Mesenchymal stem cell (in vitro differentiated cells and primary cell): ENCODE measurements at regions not wholly inside any gene's neighbourhood (a gene's known extent, or its start where the extent isn't known, plus 50 kb on each side); places are given as distances from the start of the nearest gene placed in this dataset.

Experiments
- DNase-seq: peaks from one replicate; pipeline ENCODE4 v3.0.0-alpha.2; 2013
- H2AFZ ChIP-seq: one replicate; pipeline ENCODE4 v1.6.1; 2013; ENCODE audit warnings: low read depth, mild to moderate bottlenecking, control low read depth, inconsistent platforms, low read length, moderate library complexity
- H2AK5ac ChIP-seq: 2 replicates; pipeline ENCODE4 v1.6.1; 2013; ENCODE audit warnings: low read length, moderate library complexity, mild to moderate bottlenecking, inconsistent platforms; ENCODE audit not compliant: severe bottlenecking
- H2BK120ac ChIP-seq: one replicate; pipeline ENCODE4 v1.6.1; 2013; ENCODE audit warnings: low read depth, mild to moderate bottlenecking, inconsistent platforms, low read length, moderate library complexity
- H2BK12ac ChIP-seq, 2 experiments: one replicate each; pipeline ENCODE4 v1.6.1; 2013; ENCODE audit warnings: inconsistent platforms in 2 of 2, low read length in 2 of 2, mild to moderate bottlenecking in 2 of 2, moderate library complexity in 2 of 2, control low read depth in 1 of 2
- H2BK15ac ChIP-seq: one replicate; pipeline ENCODE4 v1.6.1; 2013; ENCODE audit warnings: mild to moderate bottlenecking, low read depth, inconsistent platforms; ENCODE audit not compliant: poor library complexity, severe bottlenecking
- H2BK5ac ChIP-seq: 2 replicates; pipeline ENCODE4 v1.6.1; 2013; ENCODE audit warnings: low read depth, mild to moderate bottlenecking, low read length, control low read depth, inconsistent platforms; ENCODE audit not compliant: poor library complexity, severe bottlenecking
- H3K14ac ChIP-seq, 2 experiments: one replicate each; pipeline ENCODE4 v1.6.1; 2013; ENCODE audit warnings: inconsistent platforms in 2 of 2, low read length in 2 of 2, control low read depth in 1 of 2, mild to moderate bottlenecking in 1 of 2, moderate library complexity in 1 of 2
- H3K18ac ChIP-seq, 2 experiments: one replicate each; pipeline ENCODE4 v1.6.1; 2013; ENCODE audit warnings: inconsistent platforms in 2 of 2, low read length in 2 of 2, control low read depth in 1 of 2, low read depth in 1 of 2, mild to moderate bottlenecking in 1 of 2
- H3K23ac ChIP-seq, 2 experiments: one replicate each; pipeline ENCODE4 v1.6.1; 2013; ENCODE audit warnings: inconsistent platforms in 2 of 2, low read length in 2 of 2, mild to moderate bottlenecking in 2 of 2, moderate library complexity in 2 of 2, control low read depth in 1 of 2
- H3K27ac ChIP-seq: 2 replicates; pipeline ENCODE4 v1.5.1; 2013; ENCODE audit warnings: mild to moderate bottlenecking, moderate library complexity, low read length, control low read depth, inconsistent platforms; ENCODE audit not compliant: poor library complexity, severe bottlenecking
- H3K27me3 ChIP-seq, 2 experiments: 2 replicates each; pipeline versions ENCODE4 v1.6.1 to v1.7.0; 2013; ENCODE audit warnings: low read length in 2 of 2, mild to moderate bottlenecking in 2 of 2, moderate library complexity in 2 of 2, control low read depth in 1 of 2, inconsistent platforms in 1 of 2; ENCODE audit not compliant: control insufficient read depth in 1 of 2, insufficient read depth in 1 of 2
- H3K36me3 ChIP-seq, 2 experiments: 2 replicates each; pipeline versions ENCODE4 v1.6.1 to v1.7.0; 2013; ENCODE audit warnings: low read length in 2 of 2, control low read depth in 1 of 2, inconsistent platforms in 1 of 2, low read depth in 1 of 2, mild to moderate bottlenecking in 1 of 2; ENCODE audit not compliant: insufficient read depth in 2 of 2, control insufficient read depth in 1 of 2
- H3K4ac ChIP-seq, 2 experiments: one replicate each; pipeline ENCODE4 v1.6.1; 2013; ENCODE audit warnings: inconsistent platforms in 2 of 2, low read length in 2 of 2, mild to moderate bottlenecking in 2 of 2, moderate library complexity in 2 of 2, control low read depth in 1 of 2, low read depth in 1 of 2
- H3K4me1 ChIP-seq: 2 replicates; pipeline ENCODE4 v1.6.1; 2013; ENCODE audit warnings: low read depth, low read length, control low read depth; ENCODE audit not compliant: control insufficient read depth, insufficient read depth
- H3K4me2 ChIP-seq: 2 replicates; pipeline ENCODE4 v1.6.1; 2013; ENCODE audit warnings: low read length, mild to moderate bottlenecking, inconsistent platforms; ENCODE audit not compliant: poor library complexity, severe bottlenecking
- H3K4me3 ChIP-seq, 2 experiments: 2 replicates each; pipeline versions ENCODE4 v1.5.1 to v1.7.0; 2013; ENCODE audit warnings: low read length in 2 of 2, mild to moderate bottlenecking in 2 of 2, control low read depth in 1 of 2, low read depth in 1 of 2; ENCODE audit not compliant: insufficient read depth in 1 of 2
- H3K79me1 ChIP-seq: replicated peaks from 2 replicates; pipeline ENCODE4 v1.6.1; 2013; ENCODE audit warnings: mild to moderate bottlenecking, control low read depth, low read length, inconsistent platforms; ENCODE audit not compliant: poor library complexity, severe bottlenecking
- H3K9ac ChIP-seq: 2 replicates; pipeline ENCODE4 v1.7.0; 2013; ENCODE audit warnings: mild to moderate bottlenecking, low read length, moderate library complexity
- H3K9me3 ChIP-seq: 2 replicates; pipeline ENCODE4 v1.7.0; 2013; ENCODE audit warnings: mild to moderate bottlenecking, low read length; ENCODE audit not compliant: control insufficient read depth
- H4K8ac ChIP-seq: one replicate; pipeline ENCODE4 v1.6.1; 2013; ENCODE audit warnings: inconsistent platforms, mild to moderate bottlenecking, low read length, moderate library complexity
- H4K91ac ChIP-seq: one replicate; pipeline ENCODE4 v1.6.1; 2013; ENCODE audit warnings: mild to moderate bottlenecking, low read length, inconsistent platforms
- WGBS: methylation state at CpG from one replicate; pipeline ENCODE4 v1.1.7; 2013; ENCODE audit warnings: mixed read lengths; 5-methylcytosine and 5-hydroxymethylcytosine counted together

- Histone ChIP-seq H3K9me3 (no peaks in the 10 kb centered on the region), H3K27me3 (peaks cover 4 to 70% of the 10 kb centered on the region in 2 experiments), H2AFZ (no peak overlapping the region), H3K36me3 (no peaks in the 10 kb centered on the region), H2AK5ac (no peak overlapping the region), H2BK120ac (no peak overlapping the region), H3K18ac (no peak overlapping the region), H2BK12ac (no peak overlapping the region), H3K14ac (no peak overlapping the region), H3K4me1 (peaks cover 2% of the 10 kb centered on the region), H4K91ac (no peak overlapping the region), H3K4ac (no peak overlapping the region), H2BK5ac (no peak overlapping the region), H3K4me2 (no peak overlapping the region), H2BK15ac (no peak overlapping the region), H4K8ac (no peak overlapping the region), H3K27ac (no peak overlapping the region), H3K79me1 (no peaks in the 10 kb centered on the region), H3K9ac (no peak overlapping the region), H3K4me3 (no peak overlapping the region), H3K23ac (no peak overlapping the region)
- no peak for DNase-seq
- 83% methylated on average over 12 of the region's 14 CpGs for WGBS
These were observed 94.6 kb upstream of the TMPRSS2 start for GRCh38 chr21:41602531-41602930.

DNA sequence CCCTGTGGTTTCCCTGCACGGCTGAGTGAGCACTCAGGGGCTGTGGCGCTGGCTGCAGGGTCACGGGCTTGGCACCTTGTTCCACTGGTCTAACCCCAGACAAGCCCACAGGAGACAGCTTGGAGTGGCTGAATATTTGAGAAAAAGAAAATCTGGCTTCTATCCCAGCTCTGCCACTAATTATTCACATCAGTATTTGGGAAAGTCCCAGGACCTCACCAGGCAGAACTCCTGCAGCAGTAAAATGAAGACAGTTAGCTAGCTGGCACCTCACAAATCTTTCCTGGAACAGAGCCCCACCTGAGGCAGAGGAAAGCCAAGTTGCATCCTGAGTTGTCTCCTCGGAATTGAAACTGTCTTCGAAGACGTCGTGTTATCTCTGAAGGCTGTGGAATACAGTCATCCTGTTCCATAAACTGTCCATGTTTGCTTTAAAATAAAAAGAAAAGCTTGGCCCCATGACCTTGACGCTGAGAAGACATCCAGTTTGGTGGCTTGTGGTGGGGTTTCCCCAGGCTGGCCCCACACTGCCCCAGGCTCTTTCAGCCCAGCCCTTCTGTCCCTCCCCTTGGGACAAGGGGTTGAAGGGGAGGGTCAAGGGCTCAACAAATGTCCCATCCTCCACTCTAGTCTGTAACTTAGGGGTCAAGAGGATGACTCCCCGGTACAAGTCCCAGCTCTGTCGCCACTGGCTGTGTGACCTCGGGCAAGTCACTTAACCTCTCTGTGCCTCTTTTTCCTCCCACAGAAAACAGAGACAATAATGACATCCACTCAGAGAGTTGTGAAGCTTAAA, 93.8 kb upstream of the TMPRSS2 start:
- 72% methylated on average over 11 of the region's 11 CpGs for WGBS
- Histone ChIP-seq H3K23ac (no peak overlapping the region), H2BK120ac (no peak overlapping the region), H2BK12ac (no peak overlapping the region), H4K8ac (no peak overlapping the region), H3K4me1 (peaks cover 2% of the 10 kb centered on the region), H3K4me2 (no peak overlapping the region), H2AFZ (no peak overlapping the region), H4K91ac (no peak overlapping the region), H3K18ac (no peak overlapping the region), H3K9ac (no peak overlapping the region), H3K4me3 (peak overlapping the region in 1 of 2 experiments; percentile 6), H2BK5ac (no peak overlapping the region), H2AK5ac (no peak overlapping the region), H3K36me3 (no peaks in the 10 kb centered on the region), H3K4ac (no peak overlapping the region), H3K9me3 (no peaks in the 10 kb centered on the region), H2BK15ac (no peak overlapping the region), H3K27me3 (peaks cover 9 to 66% of the 10 kb centered on the region in 2 experiments), H3K27ac (no peak overlapping the region), H3K14ac (no peak overlapping the region), H3K79me1 (no peaks in the 10 kb centered on the region)
- no peak for DNase-seq

DNA sequence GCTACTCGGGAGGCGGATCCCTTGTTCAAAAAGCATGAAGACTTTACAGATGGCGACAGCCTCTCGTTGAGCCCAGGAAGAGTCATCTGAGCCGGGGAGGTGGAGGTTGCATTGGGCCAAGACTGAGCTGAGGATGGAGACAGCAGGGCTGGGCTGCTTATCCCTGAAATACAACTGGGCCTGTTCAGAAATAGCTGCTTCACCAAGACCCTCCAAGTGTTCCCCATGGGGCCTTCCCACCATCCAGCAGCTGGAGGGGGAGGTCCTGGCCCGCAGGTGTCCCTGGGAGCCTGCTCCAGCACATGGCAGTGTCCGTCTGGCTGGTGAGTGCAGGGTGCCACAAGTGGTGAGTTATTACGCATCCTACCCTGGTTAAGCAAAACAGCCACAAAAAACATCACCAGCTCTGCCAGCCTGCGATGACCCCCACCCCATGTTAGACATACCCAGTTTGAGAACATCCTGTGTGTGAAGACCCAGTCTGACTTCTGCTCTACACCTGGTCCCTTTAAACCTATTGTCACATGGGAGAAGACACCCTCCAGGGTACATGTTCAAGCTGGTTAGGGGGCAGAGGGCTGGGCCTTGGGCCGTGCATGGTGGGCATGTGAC, 93.1 kb upstream of the TMPRSS2 start:
- WGBS: 86% methylated on average over 10 of the region's 10 CpGs
- Histone ChIP-seq H4K8ac (no peak overlapping the region), H3K9ac (no peak overlapping the region)

DNA sequence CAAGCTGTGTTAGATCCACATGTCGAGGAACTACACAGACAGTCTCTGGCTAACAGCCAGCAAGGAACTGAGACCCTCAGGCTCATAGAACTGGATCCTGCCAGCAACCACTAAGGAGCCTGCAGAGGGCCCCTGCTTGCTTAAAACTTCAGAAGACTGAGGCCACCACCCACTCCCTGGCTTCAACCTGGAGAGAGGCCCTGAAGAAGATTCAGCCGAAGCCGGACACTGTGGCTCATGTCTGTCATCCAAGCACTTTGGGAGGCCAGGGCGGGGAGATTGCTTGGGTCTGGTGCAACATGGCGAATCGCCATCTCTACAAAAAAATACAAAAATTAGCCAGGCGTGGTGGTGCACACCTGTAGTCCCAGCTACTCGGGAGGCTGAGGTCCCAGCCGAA, 92.6 kb upstream of the TMPRSS2 start:
- no peak overlapping the region for H3K9ac ChIP-seq
- no peak overlapping the region for H3K18ac ChIP-seq
- H2BK12ac ChIP-seq: no peak overlapping the region
- H3K4me2 ChIP-seq: no peak overlapping the region
- H3K23ac ChIP-seq: no peak overlapping the region
- H4K91ac ChIP-seq: no peak overlapping the region
- H3K4me1 ChIP-seq: peaks cover 2% of the 10 kb centered on the region
- no peak overlapping the region for H2BK120ac ChIP-seq
- H3K27me3 ChIP-seq: peaks cover 13 to 72% of the 10 kb centered on the region in 2 experiments
- DNase-seq: no peak
- H2AK5ac ChIP-seq: no peak overlapping the region
- H3K9me3 ChIP-seq: no peaks in the 10 kb centered on the region
- no peak overlapping the region for H3K27ac ChIP-seq
- H3K36me3 ChIP-seq: no peaks in the 10 kb centered on the region
- no peak overlapping the region for H2BK15ac ChIP-seq
- no peak overlapping the region for H3K4ac ChIP-seq
- no peak overlapping the region for H3K4me3 ChIP-seq
- no peak overlapping the region for H2AFZ ChIP-seq
- WGBS: 91% methylated on average over 9 of the region's 9 CpGs
- no peaks in the 10 kb centered on the region for H3K79me1 ChIP-seq
- H4K8ac ChIP-seq: no peak overlapping the region
- no peak overlapping the region for H2BK5ac ChIP-seq
- H3K14ac ChIP-seq: no peak overlapping the region

More for the DNA sequence above, 93.1 kb upstream of the TMPRSS2 start:
- no peak overlapping the region for H3K4me2 ChIP-seq
- H3K14ac ChIP-seq: no peak overlapping the region
- DNase-seq: no peak
- no peak overlapping the region for H3K18ac ChIP-seq
- H2BK15ac ChIP-seq: no peak overlapping the region
- no peaks in the 10 kb centered on the region for H3K36me3 ChIP-seq
- H4K91ac ChIP-seq: no peak overlapping the region
- no peaks in the 10 kb centered on the region for H3K79me1 ChIP-seq
- no peak overlapping the region for H3K27ac ChIP-seq
- H2AFZ ChIP-seq: no peak overlapping the region
- no peak overlapping the region for H2BK12ac ChIP-seq
- H2BK120ac ChIP-seq: no peak overlapping the region
- H3K27me3 ChIP-seq: peaks cover 13 to 70% of the 10 kb centered on the region in 2 experiments
- no peak overlapping the region for H3K23ac ChIP-seq
- no peak overlapping the region for H3K4ac ChIP-seq
- H2BK5ac ChIP-seq: no peak overlapping the region
- no peak overlapping the region for H3K4me3 ChIP-seq
- no peak overlapping the region for H2AK5ac ChIP-seq
- no peaks in the 10 kb centered on the region for H3K9me3 ChIP-seq
- H3K4me1 ChIP-seq: peaks cover 2% of the 10 kb centered on the region
